Uterus (tissue), 3 donors: ENCODE measurements at regions not wholly inside any gene's neighbourhood (a gene's known extent, or its start where the extent isn't known, plus 50 kb on each side); places are given as distances from the start of the nearest gene placed in this dataset.

ENCODE experiments used
- DNase-seq, 2 donors: peaks; one replicate each; pipeline ENCODE4 v3.0.0-alpha.2; 2019 to 2020
- H3K27ac ChIP-seq, 2 donors: fragments of 200-600 bp; sonication (generic); 1 replicate in 1 of 2; 2 replicates in 1 of 2; pipeline ENCODE4 v1.5.1; 2016 to 2018
- H3K27me3 ChIP-seq, 2 donors: fragments of 200-600 bp; sonication (generic); one replicate each; pipeline ENCODE4 v1.5.1; 2018 to 2019; ENCODE audit warnings: control low read depth in 1 of 2
- H3K36me3 ChIP-seq, 2 donors: fragments of 200-600 bp; sonication (generic); one replicate each; pipeline ENCODE4 v1.5.1; 2019; ENCODE audit warnings: control low read depth in 1 of 2
- H3K4me1 ChIP-seq, 2 donors: fragments of 200-600 bp; sonication (generic); one replicate each; pipeline ENCODE4 v1.5.1; 2018 to 2019; ENCODE audit warnings: control low read depth in 1 of 2
- H3K4me3 ChIP-seq, 2 donors: fragments of 200-600 bp; sonication (generic); 1 replicate in 1 of 2; 2 replicates in 1 of 2; pipeline ENCODE4 v1.5.1; 2018 to 2019; ENCODE audit warnings: mild to moderate bottlenecking in 1 of 2
- H3K9me3 ChIP-seq, 2 donors: fragments of 200-600 bp; sonication (generic); one replicate each; pipeline ENCODE4 v1.5.1; 2019; ENCODE audit warnings: control low read depth in 1 of 2
- CTCF ChIP-seq, 4 experiments: fragments of 200-600 bp in 2 of 4; fragments of 450-650 bp in 2 of 4; sonication (generic) in 2 of 4; IDR thresholded peaks; one replicate each; pipeline ENCODE4 v1.5.1; 2016 to 2019; ENCODE audit warnings: antibody characterized with exemption in 4 of 4, mild to moderate bottlenecking in 2 of 4, moderate library complexity in 1 of 4
- POLR2A ChIP-seq, 2 donors: fragments of 450-650 bp; IDR thresholded peaks; one replicate each; pipeline ENCODE4 v1.6.1; 2016; ENCODE audit warnings: antibody characterized with exemption in 2 of 2, mild to moderate bottlenecking in 1 of 2, moderate library complexity in 1 of 2
- intact Hi-C: fragments of 100-400 bp; cut with DNase I; formaldehyde crosslinking; loops from one replicate; pipeline ENCODE4 v1.15.1; 2023; ENCODE audit warnings: low total_unique reads
- donor health status: DM: yes; HTN: yes; CAD: no.

DNA sequence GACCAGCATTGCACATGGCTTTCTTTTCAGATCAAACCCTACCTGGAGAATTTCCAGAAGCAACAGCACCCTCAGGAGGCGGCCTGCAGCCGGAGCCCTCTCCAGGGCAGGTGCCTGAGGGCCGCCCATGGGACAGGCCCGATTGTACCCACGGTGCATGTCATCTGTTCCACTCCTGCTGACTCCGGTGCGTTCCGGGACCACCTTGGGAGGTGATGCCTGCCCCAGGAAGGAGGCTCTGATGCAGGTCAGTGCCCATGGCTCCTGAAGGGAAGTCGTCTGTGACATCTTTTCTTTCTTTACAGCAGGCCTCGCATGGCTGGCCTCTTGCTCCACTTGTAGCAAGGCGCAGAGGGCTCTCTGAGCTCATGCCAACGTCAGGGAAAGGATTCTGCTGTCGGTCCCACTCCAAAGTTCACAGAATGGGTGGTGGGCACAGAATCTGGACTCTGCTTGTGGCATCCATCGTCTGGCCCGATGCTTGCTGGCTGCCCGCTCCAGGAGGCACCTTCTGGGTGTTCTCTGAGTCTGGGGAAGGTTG is 160.7 kb upstream of the RTL1 start:
- Histone ChIP-seq H3K9me3 (no peaks in the 10 kb centered on the region), H3K4me1 (no peaks in the 10 kb centered on the region), H3K27me3 (no peaks in the 10 kb centered on the region), H3K4me3 (no peak overlapping the region), H3K36me3 (no peaks in the 10 kb centered on the region), H3K27ac (no peak overlapping the region)
- intact Hi-C loops = no loop called here
- no peak for DNase-seq
- TF ChIP-seq POLR2A (IDR thresholded peaks at IDR 0.05) (no peak), CTCF (IDR thresholded peaks at IDR 0.05) (no peak)

DNA sequence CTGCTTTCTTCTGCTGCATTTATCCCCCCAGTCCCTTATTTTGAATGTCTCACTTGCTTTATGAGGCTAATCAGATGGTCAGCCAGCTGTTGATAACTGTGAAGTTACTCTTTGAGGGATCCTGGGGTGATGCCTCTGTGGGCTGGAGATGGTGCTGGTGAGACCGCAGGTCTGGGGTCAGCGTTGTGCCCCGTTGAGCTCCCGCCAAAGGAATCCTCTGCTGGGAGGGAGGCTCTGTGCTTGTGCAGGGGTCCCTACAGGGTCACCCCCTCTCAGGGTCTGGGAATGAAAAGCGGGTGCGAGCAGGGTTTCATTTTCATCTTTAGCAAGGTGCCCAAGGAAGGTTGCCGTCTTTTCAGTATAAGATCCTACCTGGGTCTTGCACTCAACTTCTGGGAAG is 161.2 kb upstream of the RTL1 start:
- H3K27ac ChIP-seq = no peak overlapping the region
- no peaks in the 10 kb centered on the region for H3K36me3 ChIP-seq
- H3K9me3 ChIP-seq = no peaks in the 10 kb centered on the region
- no peaks in the 10 kb centered on the region for H3K4me1 ChIP-seq
- intact Hi-C loops = no loop called here
- no peak overlapping the region for H3K4me3 ChIP-seq
- no peak for DNase-seq
- no peaks in the 10 kb centered on the region for H3K27me3 ChIP-seq
- TF ChIP-seq CTCF (IDR thresholded peaks at IDR 0.05) = no peak
- no peak for TF ChIP-seq POLR2A (IDR thresholded peaks at IDR 0.05)

- intact Hi-C loops = no loop called here
- no peak overlapping the region for H3K27ac ChIP-seq
- TF ChIP-seq CTCF (IDR thresholded peaks at IDR 0.05) (no peak), POLR2A (IDR thresholded peaks at IDR 0.05) (no peak)
- H3K4me1 ChIP-seq = no peaks in the 10 kb centered on the region
- H3K36me3 ChIP-seq = no peaks in the 10 kb centered on the region
- DNase-seq = peak; percentile 4 to 9
- H3K27me3 ChIP-seq = no peaks in the 10 kb centered on the region
- H3K4me3 ChIP-seq = no peak overlapping the region
- no peaks in the 10 kb centered on the region for H3K9me3 ChIP-seq
Observed at GRCh38 chr14:101065246-101065645, 161.7 kb upstream of the RTL1 start.

DNA sequence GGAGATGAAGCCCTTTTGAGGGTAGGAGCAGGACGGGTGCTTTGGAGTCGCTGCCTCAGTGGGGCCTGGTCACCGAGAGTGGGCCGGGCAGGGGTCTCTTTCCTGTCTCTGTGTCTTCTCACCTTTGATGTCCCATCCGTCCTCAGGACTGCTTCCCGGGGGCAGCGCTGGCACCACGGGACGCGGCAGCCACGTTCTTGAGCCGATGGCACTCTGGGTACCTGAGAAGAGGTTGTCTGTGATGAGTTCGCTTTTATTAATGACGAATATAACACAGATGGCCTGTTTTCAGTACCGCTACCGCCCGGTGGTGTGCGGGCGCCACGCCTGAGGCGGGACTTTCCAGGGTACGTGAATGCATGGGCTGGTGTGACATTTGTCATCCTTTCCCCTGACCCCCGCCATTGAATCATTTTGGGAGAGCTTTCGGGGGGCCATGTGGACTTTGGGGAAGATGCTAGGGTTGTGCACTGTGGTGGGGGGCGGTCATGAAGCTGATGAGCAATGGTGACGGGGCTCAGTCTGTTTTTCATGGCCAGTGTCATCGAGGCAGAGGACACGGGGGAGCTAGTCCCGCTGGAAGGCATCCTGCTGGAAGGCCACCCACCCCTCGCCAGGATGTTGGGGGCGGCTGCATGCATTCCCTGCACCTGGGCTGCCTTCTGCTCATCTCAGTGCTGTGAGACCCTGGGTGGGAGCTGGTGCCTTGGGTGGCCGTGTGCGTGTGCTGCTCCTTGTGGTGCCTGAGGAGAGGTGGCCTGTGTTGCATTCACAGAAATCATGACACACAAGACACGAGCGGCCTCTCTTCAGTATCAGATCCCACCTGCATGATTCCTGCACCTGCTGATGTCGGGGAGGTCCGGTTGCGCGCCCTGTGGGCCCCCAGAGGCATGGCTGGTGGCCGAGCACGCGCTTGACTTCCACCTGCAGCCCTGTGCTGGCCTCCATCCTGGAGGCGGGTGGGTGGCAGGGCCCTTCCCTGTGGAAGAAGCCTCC is 162.5 kb upstream of the RTL1 start:
- intact Hi-C loops = no loop called here
- peak; percentile 8 to 9 for DNase-seq
- Histone ChIP-seq H3K4me3 (no peak overlapping the region), H3K27me3 (no peaks in the 10 kb centered on the region), H3K4me1 (no peaks in the 10 kb centered on the region), H3K36me3 (no peaks in the 10 kb centered on the region), H3K9me3 (no peaks in the 10 kb centered on the region), H3K27ac (no peak overlapping the region)
- no peak for TF ChIP-seq CTCF (IDR thresholded peaks at IDR 0.05)
- TF ChIP-seq POLR2A (IDR thresholded peaks at IDR 0.05) = no peak

DNA sequence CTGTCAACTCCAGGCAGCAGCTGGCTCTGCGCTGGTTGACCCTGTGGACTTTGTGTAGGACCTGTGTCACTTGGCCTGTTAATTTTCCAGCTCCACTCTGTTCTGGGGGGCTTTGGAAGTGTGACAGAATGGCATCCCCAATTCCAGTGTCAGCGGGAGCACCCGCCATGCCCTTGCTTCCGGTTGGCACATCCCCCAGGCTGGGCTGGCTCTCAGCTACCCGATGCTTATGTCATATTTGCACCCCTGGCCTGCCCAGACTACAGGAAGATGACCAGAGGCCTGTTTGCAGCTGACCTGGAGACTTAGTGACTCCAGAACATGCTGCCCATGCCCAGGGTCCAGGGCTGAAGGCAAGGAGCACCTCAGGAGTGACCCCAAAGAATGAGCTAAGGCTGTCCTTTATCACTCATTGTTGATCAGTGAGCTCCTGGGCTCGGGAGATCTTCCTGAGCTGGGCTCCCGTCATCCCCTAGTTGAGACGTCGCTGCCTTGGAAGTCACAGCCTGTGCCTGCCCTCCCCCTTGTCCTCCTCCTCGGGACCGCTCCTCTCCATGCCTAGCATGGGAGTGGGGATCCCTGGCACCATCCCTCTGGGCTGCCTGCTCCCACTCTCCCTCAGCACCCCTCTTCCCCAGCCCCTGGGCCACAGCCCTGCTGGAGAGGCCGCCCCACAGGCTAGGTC is 163.4 kb upstream of the RTL1 start:
- intact Hi-C loops = no loop called here
- peak; percentile 4 to 11 for DNase-seq

More for the DNA sequence above, 163.4 kb upstream of the RTL1 start:
- Histone ChIP-seq H3K4me1 (no peaks in the 10 kb centered on the region), H3K9me3 (no peaks in the 10 kb centered on the region), H3K4me3 (no peak overlapping the region), H3K27ac (no peak overlapping the region), H3K36me3 (no peaks in the 10 kb centered on the region), H3K27me3 (no peaks in the 10 kb centered on the region)
- TF ChIP-seq POLR2A (IDR thresholded peaks at IDR 0.05) = no peak
- no peak for TF ChIP-seq CTCF (IDR thresholded peaks at IDR 0.05)
